ENCODE measurements at regions not wholly inside any gene's neighbourhood (a gene's known extent, or its start where the extent isn't known, plus 50 kb on each side); places are given as distances from the start of the nearest gene placed in this dataset.

- Histone ChIP-seq H3K27me3 (ENCODE audit: insufficient read depth) (no peaks in the 10 kb centered on the region), H3K9me2 (ENCODE audit: insufficient read depth) (no peaks in the 10 kb centered on the region), H3K4me3 (no peak overlapping the region), H3K79me2 (replicated peaks; ENCODE audit: insufficient read depth) (no peaks in the 10 kb centered on the region), H3K4me2 (no peak overlapping the region), H2AFZ (no peak overlapping the region), H3K4me1 (ENCODE audit: insufficient read depth) (no peaks in the 10 kb centered on the region), H3K36me3 (ENCODE audit: insufficient read depth) (no peaks in the 10 kb centered on the region), H3F3A (replicated peaks; ENCODE audit: low read depth) (no peaks in the 10 kb centered on the region), H3K27ac (ENCODE audit: low read depth) (no peak overlapping the region), H4K20me1 (replicated peaks; ENCODE audit: insufficient read depth) (no peaks in the 10 kb centered on the region)
- DNase-seq (ENCODE audit: low spot score) (no peak), ATAC-seq (no peak)
- no peaks in the 10 kb centered on the region for H3K4me1 Mint-ChIP-seq
- H3K36me3 Mint-ChIP-seq (ENCODE audit: low read depth), result no peaks in the 10 kb centered on the region
- TF ChIP-seq ZNF114 (CRISPR knock-in tag; IDR thresholded peaks at IDR 0.05), result no peak
- H3K27ac Mint-ChIP-seq, result no peak overlapping the region
- H3K4me3 Mint-ChIP-seq, result no peak overlapping the region
- H3K27me3 Mint-ChIP-seq (ENCODE audit: insufficient read depth, low read depth, poor library complexity), result no peaks in the 10 kb centered on the region
- no peaks in the 10 kb centered on the region for H3K9me3 Mint-ChIP-seq
Measured at GRCh38 chr1:101158424-101158823, 78.4 kb upstream of the S1PR1 start.

GRCh38 chr1:101154547-101154946, 82.3 kb upstream of the S1PR1 start:
- no peak overlapping the region for H3K27ac Mint-ChIP-seq
- no peaks in the 10 kb centered on the region for H3K79me2 ChIP-seq (replicated peaks; ENCODE audit: insufficient read depth)
- H3K4me3 ChIP-seq, result no peak overlapping the region
- no peak for DNase-seq (ENCODE audit: low spot score)
- peaks cover 10% of the 10 kb centered on the region for H3K4me1 Mint-ChIP-seq
- H3K4me2 ChIP-seq, result no peak overlapping the region
- H3F3A ChIP-seq (replicated peaks; ENCODE audit: low read depth), result no peaks in the 10 kb centered on the region
- H3K27me3 ChIP-seq (ENCODE audit: insufficient read depth), result no peaks in the 10 kb centered on the region
- ATAC-seq, result no peak
- no peaks in the 10 kb centered on the region for H3K4me1 ChIP-seq (ENCODE audit: insufficient read depth)
- no peaks in the 10 kb centered on the region for H4K20me1 ChIP-seq (replicated peaks; ENCODE audit: insufficient read depth)
- H3K9me3 Mint-ChIP-seq, result no peaks in the 10 kb centered on the region
- H3K9me2 ChIP-seq (ENCODE audit: insufficient read depth), result no peaks in the 10 kb centered on the region
- H3K27me3 Mint-ChIP-seq (ENCODE audit: insufficient read depth, low read depth, poor library complexity), result no peaks in the 10 kb centered on the region
- H3K36me3 Mint-ChIP-seq (ENCODE audit: low read depth), result no peaks in the 10 kb centered on the region
- H3K4me3 Mint-ChIP-seq, result no peak overlapping the region
- no peaks in the 10 kb centered on the region for H3K36me3 ChIP-seq (ENCODE audit: insufficient read depth)
- H2AFZ ChIP-seq, result no peak overlapping the region
- no peak overlapping the region for H3K27ac ChIP-seq (ENCODE audit: low read depth)
- TF ChIP-seq STAT1 (IDR thresholded peaks at IDR 0.05; ENCODE audit: unreplicated experiment), result no peak
- TF ChIP-seq JUNB (IDR thresholded peaks at IDR 0.05; ENCODE audit: unreplicated experiment), result no peak
- no peak for TF ChIP-seq CTCF (conservative IDR thresholded peaks at IDR 0.05; ENCODE audit: low read depth in 2 of 2)
- no peak for TF ChIP-seq REST (IDR thresholded peaks at IDR 0.05; ENCODE audit: unreplicated experiment)
- no peak for TF ChIP-seq CREB1 (CRISPR knock-in tag; IDR thresholded peaks at IDR 0.05; ENCODE audit: low read depth)
- no peak for TF ChIP-seq EZH2 (IDR thresholded peaks at IDR 0.05; ENCODE audit: low read depth, unreplicated experiment)
- TF ChIP-seq ZNF331 (CRISPR knock-in tag; IDR thresholded peaks at IDR 0.05; ENCODE audit: low read depth), result no peak
- no peak for TF ChIP-seq ETS1 (IDR thresholded peaks at IDR 0.05)
- TF ChIP-seq EZH2phosphoT487 (IDR thresholded peaks at IDR 0.05; ENCODE audit: unreplicated experiment), result no peak
- no peak for TF ChIP-seq POLR2AphosphoS5 (IDR thresholded peaks at IDR 0.05; ENCODE audit: low read depth)
- no peak for TF ChIP-seq ZNF114 (CRISPR knock-in tag; IDR thresholded peaks at IDR 0.05)

Data from GM23338 (cell line).